ENCODE measurements at regions not wholly inside any gene's neighbourhood (a gene's known extent, or its start where the extent isn't known, plus 50 kb on each side); places are given as distances from the start of the nearest gene placed in this dataset.

DNA sequence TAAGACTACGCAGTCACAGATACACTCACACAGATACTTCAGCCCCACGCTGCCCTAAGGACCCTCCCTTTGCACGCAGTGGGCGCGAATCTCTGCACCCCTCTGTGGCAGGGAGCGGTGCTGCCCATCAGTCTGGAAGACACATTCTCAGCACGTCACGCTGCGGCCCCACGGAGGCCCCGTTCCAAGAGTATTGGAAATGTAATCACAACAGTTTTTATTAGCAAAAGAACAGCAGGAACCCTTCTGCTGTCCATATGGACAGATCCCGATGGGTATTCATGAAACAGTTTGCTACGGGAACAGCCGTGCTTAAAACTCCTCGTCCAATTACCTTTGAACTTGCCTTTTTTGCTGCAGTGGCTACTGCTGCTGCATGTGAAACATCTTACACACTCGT is 131.0 kb downstream of the RPS24 start:
- DNase-seq = no peak

- DNase-seq = no peak
These were observed 131.5 kb downstream of the RPS24 start for GRCh38 chr10:78165172-78165571.

DNA sequence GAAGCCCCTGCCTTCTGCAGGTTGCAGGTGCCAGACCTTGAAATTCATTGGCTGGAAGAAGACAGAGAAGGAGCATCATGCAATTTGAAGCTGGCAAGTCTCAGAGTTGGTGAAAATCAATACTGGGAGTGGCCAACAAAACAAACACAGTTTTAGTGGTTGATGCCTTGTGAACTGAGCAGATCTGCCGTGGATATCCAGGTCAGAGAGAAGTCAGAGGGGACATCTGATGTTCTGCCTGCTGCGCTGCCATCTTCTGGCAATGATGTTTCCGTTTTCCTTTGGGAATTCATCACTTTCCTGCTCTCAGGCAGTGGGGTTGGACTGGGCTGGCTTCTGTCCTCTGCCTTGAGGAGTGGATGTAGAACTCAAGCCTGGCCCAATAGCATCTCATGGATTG is 132.0 kb downstream of the RPS24 start:
- no peak for DNase-seq

DNA sequence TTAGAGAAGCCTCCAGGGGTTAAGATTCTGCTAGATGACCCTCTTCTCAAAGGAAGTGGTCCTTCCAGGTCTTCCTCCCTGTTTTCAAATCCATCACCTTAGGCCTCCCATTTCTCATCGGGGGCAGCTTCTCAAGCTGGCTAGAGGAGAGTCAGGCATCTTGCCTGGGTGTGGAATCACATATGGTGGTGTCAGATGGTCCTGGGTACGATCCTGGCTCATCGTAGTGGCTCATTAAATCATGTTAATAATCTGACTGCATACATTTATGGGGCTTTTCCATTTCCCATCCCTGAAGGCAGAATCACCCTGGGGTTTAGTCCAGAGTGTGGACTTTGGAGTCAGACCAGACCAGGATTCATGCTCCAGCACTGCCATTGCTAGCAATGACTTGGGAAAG is 132.6 kb downstream of the RPS24 start:
- no peak for DNase-seq

GRCh38 chr10:78169214-78169613 is 135.6 kb downstream of the RPS24 start:
- DNase-seq = no peak

DNA sequence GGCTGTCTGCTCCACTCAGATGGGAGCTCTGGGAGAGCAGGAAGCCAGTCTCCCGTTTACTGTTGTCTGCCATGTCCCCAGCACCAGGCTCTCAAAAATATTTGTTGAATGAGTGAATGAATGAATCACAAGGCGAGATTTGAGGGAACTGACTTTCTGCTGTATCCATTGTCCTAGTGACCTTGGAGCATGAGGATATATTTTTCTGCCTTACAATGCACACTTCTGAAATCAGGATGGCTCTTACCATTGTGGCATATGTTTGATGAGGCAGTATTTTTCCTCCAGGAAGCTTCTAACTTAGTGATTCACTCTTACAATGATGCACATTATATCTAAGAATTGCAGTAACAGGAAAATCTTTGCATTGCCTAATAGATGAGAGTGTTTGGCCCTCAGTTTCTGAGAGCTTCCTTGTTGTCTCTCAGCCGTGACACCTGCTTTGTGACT is 136.4 kb downstream of the RPS24 start:
- no peak for DNase-seq

- no peak for DNase-seq
These were observed 138.2 kb downstream of the RPS24 start for GRCh38 chr10:78171633-78172400.

DNA sequence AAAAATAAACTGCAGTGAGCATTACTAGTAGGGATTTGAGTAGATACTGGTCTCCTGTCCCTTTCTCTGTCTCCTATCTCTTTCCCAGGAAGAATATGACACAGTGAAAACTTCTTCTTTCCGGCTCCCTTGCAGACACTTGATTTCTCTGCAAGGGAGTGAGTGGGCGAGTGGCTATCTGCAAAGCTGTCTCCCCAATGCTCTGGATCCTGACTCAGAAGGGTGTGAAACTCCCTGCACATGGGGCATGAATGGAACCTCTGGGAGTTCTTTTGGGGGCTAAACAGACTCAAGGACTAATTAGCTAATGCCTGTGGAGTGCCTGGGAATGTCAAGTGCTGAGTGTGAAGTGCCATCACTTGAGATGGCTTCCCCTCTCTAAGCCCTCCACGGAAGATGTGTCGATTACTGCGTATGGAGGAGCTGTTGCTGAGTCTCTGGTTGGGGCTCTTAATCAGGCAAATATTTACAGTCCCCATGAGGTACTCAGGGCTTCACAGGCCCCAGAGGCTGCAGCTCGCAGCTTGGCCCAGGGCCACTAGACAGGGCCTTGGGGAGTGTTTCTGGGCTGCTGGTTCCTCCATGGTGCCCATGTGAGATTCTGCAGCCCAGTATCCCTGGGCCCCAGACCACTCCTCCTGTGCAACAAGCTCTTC is 139.8 kb downstream of the RPS24 start:
- no peak for DNase-seq

GRCh38 chr10:78175444-78176015 is 141.9 kb downstream of the RPS24 start:
- DNase-seq = no peak

GRCh38 chr10:78176320-78177317 is 143.0 kb downstream of the RPS24 start:
- DNase-seq = no peak

GRCh38 chr10:78177491-78178185 is 144.0 kb downstream of the RPS24 start:
- DNase-seq = no peak

DNA sequence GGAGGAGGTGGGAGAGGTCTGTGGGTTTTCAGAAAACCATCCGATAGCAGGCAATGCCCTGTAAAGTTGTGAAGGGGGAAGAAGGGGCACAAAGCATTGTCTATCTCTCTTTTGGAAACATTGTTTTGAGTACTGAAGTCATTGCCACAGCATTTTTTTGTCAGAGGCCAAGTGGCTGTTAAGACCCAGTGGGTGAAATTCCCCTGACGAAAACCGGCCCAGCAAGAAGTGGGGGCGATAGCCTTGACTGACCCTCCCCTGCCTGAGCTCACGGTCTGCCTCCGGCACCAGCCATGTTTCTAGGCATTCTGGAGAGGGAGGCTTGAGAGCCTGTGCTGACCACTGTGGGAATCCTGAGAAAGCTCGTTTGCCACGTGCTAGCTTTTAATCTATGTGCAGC is 144.7 kb downstream of the RPS24 start:
- no peak for DNase-seq

GRCh38 chr10:78178940-78179339 is 145.3 kb downstream of the RPS24 start:
- no peak for DNase-seq

DNA sequence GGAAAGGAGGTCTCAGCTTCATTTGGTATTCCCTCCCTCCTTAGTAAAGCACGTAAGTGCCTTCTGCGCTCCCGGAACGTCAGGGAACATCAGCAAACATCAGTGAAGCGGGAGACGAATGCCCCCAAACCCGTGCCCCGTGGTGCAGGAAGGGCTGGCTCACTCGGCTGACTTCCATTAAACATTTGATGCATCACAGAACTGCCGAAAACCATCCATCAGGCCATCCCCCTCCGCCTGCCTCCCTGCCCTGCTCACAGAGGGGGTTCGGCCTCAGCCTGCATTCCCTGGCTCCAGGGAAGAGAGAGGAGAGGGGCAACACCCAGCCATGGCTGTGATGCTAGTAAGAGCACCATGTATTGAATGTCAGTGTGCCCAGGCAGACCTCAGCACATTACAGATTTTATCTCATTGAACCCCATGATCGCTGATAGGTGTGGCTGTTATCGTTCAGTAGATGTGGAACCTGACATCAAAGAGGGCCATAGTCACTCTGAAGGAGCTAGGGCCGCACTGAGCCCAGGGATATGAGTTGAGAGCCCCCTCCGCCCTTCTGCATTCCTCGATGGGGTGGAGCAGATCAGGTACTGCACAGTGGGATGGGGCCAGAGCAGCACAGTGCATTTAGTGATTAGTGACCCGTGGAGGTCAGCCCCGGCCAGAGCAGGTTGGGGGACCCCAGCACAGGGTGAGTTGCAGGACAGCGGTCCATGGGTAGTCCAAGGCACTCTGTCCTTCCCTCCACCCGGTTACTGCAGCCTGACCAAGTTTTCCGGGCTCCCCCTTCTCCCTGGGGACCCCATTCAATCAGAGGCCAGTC is 146.4 kb downstream of the RPS24 start:
- no peak for DNase-seq

- no peak for DNase-seq
These were observed 147.9 kb downstream of the RPS24 start for GRCh38 chr10:78181381-78182055.

DNA sequence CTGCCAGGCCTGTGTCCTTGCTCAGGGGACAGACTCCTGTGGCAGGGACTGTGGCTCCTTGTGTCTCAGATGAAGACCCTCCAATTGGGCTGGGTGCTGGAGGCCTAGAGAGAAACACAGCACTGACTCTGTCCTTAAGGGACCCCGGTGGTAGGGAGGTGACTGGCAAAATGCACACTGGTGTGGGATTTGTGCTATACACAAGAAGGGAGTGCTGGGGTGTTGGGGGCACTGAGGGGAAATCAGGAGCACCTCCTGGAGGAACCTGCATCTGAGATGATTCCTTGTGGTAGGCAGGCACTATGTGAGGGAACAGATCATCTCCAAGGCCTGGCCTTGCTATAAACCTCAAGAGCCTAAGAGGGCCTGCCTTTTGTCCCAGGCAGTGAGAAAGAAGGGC is 149.2 kb downstream of the RPS24 start:
- DNase-seq = no peak

DNA sequence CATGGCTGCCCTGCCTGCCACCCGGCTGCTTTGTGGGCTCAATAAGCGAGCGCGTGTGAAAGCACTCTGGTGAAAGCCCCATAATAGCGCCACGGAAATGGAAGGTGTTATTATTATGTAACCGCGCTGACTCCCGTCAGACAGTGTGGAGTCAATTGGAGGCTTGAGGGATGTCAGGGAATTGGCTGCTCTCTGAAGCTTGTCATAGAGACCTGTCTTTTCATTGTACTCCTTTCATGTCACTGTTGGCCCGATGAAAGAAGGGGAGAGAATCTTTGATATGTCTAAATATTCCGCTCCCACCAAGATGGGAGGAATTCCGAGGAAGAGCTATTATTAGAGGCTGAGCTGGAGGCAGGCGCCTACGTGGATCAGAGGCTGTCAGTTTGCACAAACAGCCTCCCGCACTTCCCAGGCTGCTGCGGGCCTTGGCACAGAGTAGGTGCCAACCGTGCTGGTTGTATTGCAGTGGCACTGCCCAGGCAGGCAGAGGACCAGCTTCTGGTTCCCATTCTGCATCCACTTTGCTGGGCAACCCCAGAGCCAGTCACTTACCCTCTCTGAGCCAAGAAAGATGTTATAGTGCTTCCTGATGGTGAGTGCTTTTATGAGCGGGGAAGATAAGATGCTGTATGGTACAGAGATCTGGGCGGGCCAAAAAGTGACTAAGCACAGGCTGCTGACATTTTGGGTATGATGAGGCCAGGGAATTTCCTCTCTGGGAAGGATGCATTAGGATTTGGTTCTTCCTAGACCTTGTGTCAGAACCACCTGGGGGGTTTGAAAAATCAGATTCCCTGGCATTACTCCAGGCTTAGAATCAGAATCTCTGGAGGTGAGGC is 151.4 kb downstream of the RPS24 start:
- DNase-seq = no peak

- DNase-seq = no peak
These were observed 152.0 kb downstream of the RPS24 start for GRCh38 chr10:78185693-78186055.

GRCh38 chr10:78186572-78186971 is 152.9 kb downstream of the RPS24 start:
- no peak for DNase-seq

- no peak for DNase-seq
These were observed 153.7 kb downstream of the RPS24 start for GRCh38 chr10:78187371-78187770.
